WTC11 (cell line): ENCODE measurements at regions not wholly inside any gene's neighbourhood (a gene's known extent, or its start where the extent isn't known, plus 50 kb on each side); places are given as distances from the start of the nearest gene placed in this dataset.

Source experiments
- ATF6 ChIP-seq: sonication (generic); formaldehyde crosslinking; IDR thresholded peaks from 2 replicates; pipeline ENCODE4 v1.8.1; 2023; ENCODE audit warnings: mild to moderate bottlenecking, missing genetic modification reagents
- CREM ChIP-seq: sonication (generic); formaldehyde crosslinking; IDR thresholded peaks from 2 replicates; pipeline ENCODE4 v1.8.1; 2022; ENCODE audit warnings: mild to moderate bottlenecking, missing genetic modification reagents, moderate library complexity
- EMX1 ChIP-seq: fragments of 250-450 bp; sonication (Bioruptor Pico); IDR thresholded peaks from 2 replicates; pipeline ENCODE4 v1.8.0; 2021; ENCODE audit warnings: mild to moderate bottlenecking
- ESRRA ChIP-seq: sonication (generic); formaldehyde crosslinking; IDR thresholded peaks from 2 replicates; pipeline ENCODE4 v1.8.1; 2022; ENCODE audit warnings: mild to moderate bottlenecking, missing genetic modification reagents, borderline replicate concordance
- GABPB1 ChIP-seq: sonication (generic); formaldehyde crosslinking; IDR thresholded peaks from 2 replicates; pipeline ENCODE4 v1.8.1; 2023; ENCODE audit warnings: mild to moderate bottlenecking, missing genetic modification reagents
- IRF2 ChIP-seq: sonication (generic); formaldehyde crosslinking; IDR thresholded peaks from 2 replicates; pipeline ENCODE4 v1.8.0; 2022; ENCODE audit warnings: low read depth, missing genetic modification reagents, borderline replicate concordance
- MYBL2 ChIP-seq: sonication (generic); formaldehyde crosslinking; IDR thresholded peaks from 2 replicates; pipeline ENCODE4 v1.8.1; 2023; ENCODE audit warnings: mild to moderate bottlenecking, moderate library complexity, missing genetic modification reagents
- PRRX2 ChIP-seq: fragments of 250-450 bp; sonication (Bioruptor Pico); IDR thresholded peaks from 2 replicates; pipeline ENCODE4 v1.8.0; 2021; ENCODE audit warnings: mild to moderate bottlenecking
- USF1 ChIP-seq: sonication (generic); formaldehyde crosslinking; IDR thresholded peaks from 2 replicates; pipeline ENCODE4 v1.8.0; 2022; ENCODE audit warnings: mild to moderate bottlenecking, missing genetic modification reagents
- ZBTB21 ChIP-seq: sonication (generic); formaldehyde crosslinking; IDR thresholded peaks from 2 replicates; pipeline ENCODE4 v1.8.1; 2023; ENCODE audit warnings: mild to moderate bottlenecking, missing genetic modification reagents, borderline replicate concordance
- TF ChIP-seq, protein P1 (sequence below): fragments of 200-600 bp; IDR thresholded peaks from 2 replicates; pipeline ENCODE4 v1.8.0; 2022; ENCODE audit warnings: antibody characterized with exemption
- TF ChIP-seq, protein P2 (sequence below): sonication (generic); formaldehyde crosslinking; IDR thresholded peaks from 2 replicates; pipeline ENCODE4 v1.8.1; 2022; ENCODE audit warnings: low read depth, mild to moderate bottlenecking, moderate library complexity, missing genetic modification reagents, borderline replicate concordance
- TF ChIP-seq, protein P3 (sequence below): sonication (generic); formaldehyde crosslinking; IDR thresholded peaks from 2 replicates; pipeline ENCODE4 v1.8.0; 2022; ENCODE audit warnings: mild to moderate bottlenecking, missing genetic modification reagents
- TF ChIP-seq, protein P4 (sequence below): sonication (generic); formaldehyde crosslinking; conservative IDR thresholded peaks from 2 replicates; pipeline ENCODE4 v1.8.1; 2022; ENCODE audit warnings: mild to moderate bottlenecking, missing genetic modification reagents

DNA sequence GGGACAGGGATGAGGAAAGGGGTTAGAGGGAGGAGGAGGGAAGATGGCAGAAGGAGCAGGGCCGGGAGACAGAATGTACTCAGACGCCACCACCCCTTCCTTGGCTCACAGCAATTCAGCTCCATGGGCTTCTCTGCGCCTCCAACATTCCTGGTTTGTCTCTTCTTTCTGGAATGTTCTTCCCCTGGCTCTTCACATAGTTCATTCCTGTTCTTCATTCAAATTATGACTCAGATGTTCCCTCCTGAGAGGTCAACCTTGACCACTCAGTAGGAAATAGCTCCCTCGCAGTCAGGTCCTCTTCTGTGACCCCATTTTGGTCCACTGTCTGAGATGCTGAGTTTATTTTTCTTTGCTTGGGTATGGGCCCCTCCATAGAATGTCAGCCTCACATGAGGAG is 203.2 kb downstream of the C1orf94 start:
- TF ChIP-seq, protein P1, sequence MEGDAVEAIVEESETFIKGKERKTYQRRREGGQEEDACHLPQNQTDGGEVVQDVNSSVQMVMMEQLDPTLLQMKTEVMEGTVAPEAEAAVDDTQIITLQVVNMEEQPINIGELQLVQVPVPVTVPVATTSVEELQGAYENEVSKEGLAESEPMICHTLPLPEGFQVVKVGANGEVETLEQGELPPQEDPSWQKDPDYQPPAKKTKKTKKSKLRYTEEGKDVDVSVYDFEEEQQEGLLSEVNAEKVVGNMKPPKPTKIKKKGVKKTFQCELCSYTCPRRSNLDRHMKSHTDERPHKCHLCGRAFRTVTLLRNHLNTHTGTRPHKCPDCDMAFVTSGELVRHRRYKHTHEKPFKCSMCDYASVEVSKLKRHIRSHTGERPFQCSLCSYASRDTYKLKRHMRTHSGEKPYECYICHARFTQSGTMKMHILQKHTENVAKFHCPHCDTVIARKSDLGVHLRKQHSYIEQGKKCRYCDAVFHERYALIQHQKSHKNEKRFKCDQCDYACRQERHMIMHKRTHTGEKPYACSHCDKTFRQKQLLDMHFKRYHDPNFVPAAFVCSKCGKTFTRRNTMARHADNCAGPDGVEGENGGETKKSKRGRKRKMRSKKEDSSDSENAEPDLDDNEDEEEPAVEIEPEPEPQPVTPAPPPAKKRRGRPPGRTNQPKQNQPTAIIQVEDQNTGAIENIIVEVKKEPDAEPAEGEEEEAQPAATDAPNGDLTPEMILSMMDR = no peak
- TF ChIP-seq CREM (CRISPR knock-in tag) (no peak), MYBL2 (CRISPR knock-in tag) (no peak), USF1 (CRISPR knock-in tag) (no peak), IRF2 (CRISPR knock-in tag) (no peak), EMX1 (CRISPR knock-in tag) (no peak), PRRX2 (CRISPR knock-in tag) (no peak), ATF6 (CRISPR knock-in tag) (no peak), GABPB1 (CRISPR knock-in tag) (no peak), ESRRA (no peak), ZBTB21 (no peak)
- TF ChIP-seq, protein P2, sequence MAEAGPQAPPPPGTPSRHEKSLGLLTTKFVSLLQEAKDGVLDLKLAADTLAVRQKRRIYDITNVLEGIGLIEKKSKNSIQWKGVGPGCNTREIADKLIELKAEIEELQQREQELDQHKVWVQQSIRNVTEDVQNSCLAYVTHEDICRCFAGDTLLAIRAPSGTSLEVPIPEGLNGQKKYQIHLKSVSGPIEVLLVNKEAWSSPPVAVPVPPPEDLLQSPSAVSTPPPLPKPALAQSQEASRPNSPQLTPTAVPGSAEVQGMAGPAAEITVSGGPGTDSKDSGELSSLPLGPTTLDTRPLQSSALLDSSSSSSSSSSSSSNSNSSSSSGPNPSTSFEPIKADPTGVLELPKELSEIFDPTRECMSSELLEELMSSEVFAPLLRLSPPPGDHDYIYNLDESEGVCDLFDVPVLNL = no peak
- TF ChIP-seq, protein P3, sequence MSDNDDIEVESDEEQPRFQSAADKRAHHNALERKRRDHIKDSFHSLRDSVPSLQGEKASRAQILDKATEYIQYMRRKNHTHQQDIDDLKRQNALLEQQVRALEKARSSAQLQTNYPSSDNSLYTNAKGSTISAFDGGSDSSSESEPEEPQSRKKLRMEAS (CRISPR knock-in tag) = no peak
- TF ChIP-seq, protein P4, sequence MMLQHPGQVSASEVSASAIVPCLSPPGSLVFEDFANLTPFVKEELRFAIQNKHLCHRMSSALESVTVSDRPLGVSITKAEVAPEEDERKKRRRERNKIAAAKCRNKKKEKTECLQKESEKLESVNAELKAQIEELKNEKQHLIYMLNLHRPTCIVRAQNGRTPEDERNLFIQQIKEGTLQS (CRISPR knock-in tag) = no peak
